NB4 (cell line): ENCODE measurements at regions not wholly inside any gene's neighbourhood (a gene's known extent, or its start where the extent isn't known, plus 50 kb on each side); places are given as distances from the start of the nearest gene placed in this dataset.

Source experiments
- CTCF ChIP-seq: IDR thresholded peaks from one replicate; pipeline ENCODE4 v1.5.1; 2012; ENCODE audit warnings: low read depth, low read length
- MAX ChIP-seq: IDR thresholded peaks from 2 replicates; pipeline ENCODE4 v1.6.1; 2011; ENCODE audit warnings: low read depth, low read length
- MYC ChIP-seq: IDR thresholded peaks from 2 replicates; pipeline ENCODE4 v1.6.1; 2011; ENCODE audit warnings: low read depth, low read length
- POLR2A ChIP-seq: IDR thresholded peaks from 2 replicates; pipeline ENCODE4 v1.6.1; 2011; ENCODE audit warnings: mild to moderate bottlenecking; ENCODE audit not compliant: insufficient read length; ENCODE audit errors: extremely low read depth

- no peak for TF ChIP-seq MAX
- no peak for TF ChIP-seq POLR2A
- TF ChIP-seq MYC = no peak
- no peak for TF ChIP-seq CTCF
Observed at GRCh38 chr13:43981512-43982301, 102.0 kb downstream of the LACC1 start.
